ENCODE measurements at regions not wholly inside any gene's neighbourhood (a gene's known extent, or its start where the extent isn't known, plus 50 kb on each side); places are given as distances from the start of the nearest gene placed in this dataset.
"Not testable (repeated sequence)": the region's sequence is repeated elsewhere in the genome, so short reads cannot be mapped to it uniquely, and the experiment has no call there.

- TF ChIP-seq CTCF (IDR thresholded peaks at IDR 0.05; ENCODE audit: insufficient read depth, low read length) = no peak
- H3K4me3 ChIP-seq (ENCODE audit: low read depth, low read length) = no peak overlapping the region
- DNase-seq (ENCODE audit: low read depth) = no peak
Measured at GRCh38 chr6:3913958-3914337, 64.8 kb downstream of the FAM50B start.

DNA sequence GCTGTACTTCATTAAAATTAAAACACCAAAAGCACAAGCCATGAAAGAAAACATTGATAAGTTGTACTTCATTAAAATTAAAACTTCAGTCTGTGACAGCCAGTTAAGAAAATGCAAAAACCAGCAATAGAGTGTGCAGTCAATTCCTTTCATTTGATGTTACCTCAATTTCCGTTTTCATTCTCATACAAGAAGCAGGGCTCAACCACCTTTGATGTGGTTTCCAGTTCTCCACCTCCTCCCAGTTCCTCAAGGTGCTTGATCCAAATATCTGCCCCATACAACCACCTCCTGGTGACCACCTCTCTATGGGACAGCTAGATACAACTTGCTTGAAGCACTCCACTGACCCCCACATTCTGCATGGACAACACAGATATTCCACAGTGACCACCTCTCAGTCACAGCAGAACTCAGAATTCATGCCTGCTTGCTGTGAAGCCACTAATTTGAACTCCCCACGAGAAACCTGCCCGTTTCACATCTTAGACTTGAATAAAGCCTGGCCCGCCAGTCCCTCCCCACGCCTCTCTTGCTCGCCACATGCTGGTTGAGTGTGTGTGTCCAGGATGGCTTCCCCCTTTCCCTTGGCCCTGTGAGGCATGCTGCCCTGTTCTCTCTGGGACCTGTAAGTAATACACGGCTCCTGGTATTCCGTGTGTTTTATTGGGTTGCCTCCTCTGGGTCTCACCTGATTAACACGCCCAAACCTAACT lies 66.1 kb downstream of the FAM50B start:
- DNase-seq (ENCODE audit: low read depth) = no peak
- no peak overlapping the region for H3K4me3 ChIP-seq (ENCODE audit: low read depth, low read length)
- no peak for TF ChIP-seq CTCF (IDR thresholded peaks at IDR 0.05; ENCODE audit: insufficient read depth, low read length)

DNA sequence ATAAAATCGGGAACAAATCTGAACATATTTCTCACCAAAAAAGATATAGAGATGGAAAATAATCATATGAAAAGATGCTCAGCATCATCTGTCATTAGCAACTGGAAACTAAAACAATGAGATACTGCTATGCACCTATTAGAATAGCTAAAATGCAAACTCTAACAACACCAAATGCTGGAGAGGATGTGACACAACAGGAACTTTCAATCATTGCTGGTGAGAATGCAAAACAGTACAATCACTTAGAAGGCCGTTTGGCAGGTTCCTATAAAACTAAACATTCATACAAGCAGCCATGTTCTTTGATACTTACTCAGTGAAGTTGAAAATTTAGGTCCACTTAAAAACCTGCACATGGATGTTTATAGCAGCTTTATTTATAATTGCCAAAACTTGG lies 67.0 kb downstream of the FAM50B start:
- no peak for TF ChIP-seq CTCF (IDR thresholded peaks at IDR 0.05; ENCODE audit: insufficient read depth, low read length)
- H3K4me3 ChIP-seq (ENCODE audit: low read depth, low read length) = no peak overlapping the region
- no peak for DNase-seq (ENCODE audit: low read depth)

- H3K4me3 ChIP-seq (ENCODE audit: low read depth, low read length); DNase-seq (ENCODE audit: low read depth): not testable (repeated sequence)
Measured at GRCh38 chr6:3916749-3917148, 67.6 kb downstream of the FAM50B start.

DNA sequence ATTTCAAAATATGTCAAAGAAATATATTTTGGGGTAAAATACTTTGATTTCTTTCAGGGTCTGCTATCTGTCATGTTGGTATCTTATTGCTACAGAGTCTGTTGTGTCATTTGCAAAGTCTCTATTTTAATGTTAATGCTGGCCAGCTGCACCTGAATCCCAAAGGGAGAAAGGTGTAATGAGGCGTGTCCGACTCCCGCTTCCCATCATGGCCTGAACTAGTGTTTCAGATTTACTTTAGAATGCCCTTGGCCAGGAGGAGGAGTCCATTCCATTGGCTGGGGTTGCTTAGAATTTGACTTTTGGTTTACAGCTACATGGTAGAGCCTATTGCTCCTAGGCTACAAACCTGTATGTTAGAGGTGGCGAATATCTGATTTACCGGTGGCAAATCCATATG lies 69.3 kb downstream of the FAM50B start:
- no peak for TF ChIP-seq CTCF (IDR thresholded peaks at IDR 0.05; ENCODE audit: insufficient read depth, low read length)
- no peak overlapping the region for H3K4me3 ChIP-seq (ENCODE audit: low read depth, low read length)
- no peak for DNase-seq (ENCODE audit: low read depth)

- TF ChIP-seq CTCF (IDR thresholded peaks at IDR 0.05; ENCODE audit: insufficient read depth, low read length) = no peak
- DNase-seq (ENCODE audit: low read depth) = peak; percentile 54
- H3K4me3 ChIP-seq (ENCODE audit: low read depth, low read length) = no peak overlapping the region
Measured at GRCh38 chr6:3919130-3919628, 70.0 kb downstream of the FAM50B start.

DNA sequence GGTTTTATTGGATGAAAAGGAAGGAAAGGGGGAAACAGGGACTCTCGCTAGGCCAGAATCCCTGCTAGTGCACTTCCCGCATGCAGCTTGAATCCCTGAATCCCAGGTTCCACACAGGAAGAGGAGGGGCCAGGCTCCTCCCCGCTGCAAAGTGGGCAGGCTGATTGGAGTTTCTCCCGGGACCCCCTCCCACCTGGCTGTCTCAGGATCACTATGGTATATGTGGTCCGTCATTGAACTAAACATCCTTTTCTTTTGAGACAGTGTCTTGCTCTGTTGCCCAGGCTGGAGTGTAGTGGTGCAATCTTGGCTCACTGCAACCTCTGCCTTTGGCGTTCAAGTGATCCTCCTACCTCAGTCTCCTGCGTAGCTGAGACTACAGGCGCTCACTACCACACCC lies 70.7 kb downstream of the FAM50B start:
- no peak for TF ChIP-seq CTCF (IDR thresholded peaks at IDR 0.05; ENCODE audit: insufficient read depth, low read length)
- DNase-seq (ENCODE audit: low read depth) = no peak
- H3K4me3 ChIP-seq (ENCODE audit: low read depth, low read length) = no peak overlapping the region
